ENCODE measurements at regions not wholly inside any gene's neighbourhood (a gene's known extent, or its start where the extent isn't known, plus 50 kb on each side); places are given as distances from the start of the nearest gene placed in this dataset.

DNA sequence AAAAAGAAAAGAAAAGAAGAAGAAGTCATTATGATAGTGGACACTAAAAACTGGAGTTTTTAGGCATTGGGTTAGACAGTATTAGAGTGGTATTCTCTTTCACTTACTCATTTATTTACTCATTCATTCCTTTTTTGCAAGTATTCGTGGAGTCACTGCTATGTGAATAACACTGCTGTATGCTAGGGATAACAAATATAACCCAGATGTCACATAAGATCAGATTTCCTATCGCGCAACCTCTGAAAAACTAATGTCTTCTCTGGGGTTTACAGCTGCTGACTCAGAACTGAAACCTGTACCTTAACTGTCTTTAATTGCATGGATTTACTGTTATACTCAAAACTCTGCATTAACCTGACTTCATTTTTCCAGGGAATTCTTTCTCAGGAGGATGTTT, 353.7 kb downstream of the LRIG3 start:
- Histone ChIP-seq H3K27me3 (ENCODE audit: control insufficient read depth, insufficient read depth, low read length) (no peaks in the 10 kb centered on the region), H3K36me3 (ENCODE audit: control insufficient read depth, insufficient read depth, low read length) (no peaks in the 10 kb centered on the region), H3K4me3 (ENCODE audit: low read depth, low read length) (no peak overlapping the region)
- no peak for DNase-seq (ENCODE audit: low read depth)
- TF ChIP-seq, protein P1, sequence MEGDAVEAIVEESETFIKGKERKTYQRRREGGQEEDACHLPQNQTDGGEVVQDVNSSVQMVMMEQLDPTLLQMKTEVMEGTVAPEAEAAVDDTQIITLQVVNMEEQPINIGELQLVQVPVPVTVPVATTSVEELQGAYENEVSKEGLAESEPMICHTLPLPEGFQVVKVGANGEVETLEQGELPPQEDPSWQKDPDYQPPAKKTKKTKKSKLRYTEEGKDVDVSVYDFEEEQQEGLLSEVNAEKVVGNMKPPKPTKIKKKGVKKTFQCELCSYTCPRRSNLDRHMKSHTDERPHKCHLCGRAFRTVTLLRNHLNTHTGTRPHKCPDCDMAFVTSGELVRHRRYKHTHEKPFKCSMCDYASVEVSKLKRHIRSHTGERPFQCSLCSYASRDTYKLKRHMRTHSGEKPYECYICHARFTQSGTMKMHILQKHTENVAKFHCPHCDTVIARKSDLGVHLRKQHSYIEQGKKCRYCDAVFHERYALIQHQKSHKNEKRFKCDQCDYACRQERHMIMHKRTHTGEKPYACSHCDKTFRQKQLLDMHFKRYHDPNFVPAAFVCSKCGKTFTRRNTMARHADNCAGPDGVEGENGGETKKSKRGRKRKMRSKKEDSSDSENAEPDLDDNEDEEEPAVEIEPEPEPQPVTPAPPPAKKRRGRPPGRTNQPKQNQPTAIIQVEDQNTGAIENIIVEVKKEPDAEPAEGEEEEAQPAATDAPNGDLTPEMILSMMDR (IDR thresholded peaks at IDR 0.05; ENCODE audit: insufficient read depth, low read length, poor library complexity, severe bottlenecking) = no peak

DNA sequence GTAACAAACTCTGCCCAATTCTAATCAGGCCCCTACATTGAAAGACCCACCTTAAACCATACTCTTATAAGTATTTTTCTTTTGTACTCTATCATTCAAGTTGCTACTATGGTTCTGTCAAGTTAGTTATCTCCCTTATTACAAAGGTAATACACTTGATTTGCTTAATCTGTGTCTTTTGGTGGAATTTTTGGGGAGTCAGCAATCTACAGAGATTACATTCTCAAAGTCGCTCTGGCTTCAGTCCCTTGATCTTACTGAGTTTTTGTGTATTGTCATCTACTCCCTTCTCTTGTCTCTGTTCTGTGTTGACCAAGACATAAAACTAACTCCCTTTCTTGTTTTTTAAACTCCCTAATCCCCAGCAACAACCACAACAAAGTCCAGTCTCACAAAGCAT, 353.1 kb downstream of the LRIG3 start:
- no peaks in the 10 kb centered on the region for H3K27me3 ChIP-seq (ENCODE audit: control insufficient read depth, insufficient read depth, low read length)
- H3K36me3 ChIP-seq (ENCODE audit: control insufficient read depth, insufficient read depth, low read length) = no peaks in the 10 kb centered on the region
- TF ChIP-seq, protein P1 (IDR thresholded peaks at IDR 0.05; ENCODE audit: insufficient read depth, low read length, poor library complexity, severe bottlenecking) = no peak
- DNase-seq (ENCODE audit: low read depth) = no peak
- no peak overlapping the region for H3K4me3 ChIP-seq (ENCODE audit: low read depth, low read length)

DNA sequence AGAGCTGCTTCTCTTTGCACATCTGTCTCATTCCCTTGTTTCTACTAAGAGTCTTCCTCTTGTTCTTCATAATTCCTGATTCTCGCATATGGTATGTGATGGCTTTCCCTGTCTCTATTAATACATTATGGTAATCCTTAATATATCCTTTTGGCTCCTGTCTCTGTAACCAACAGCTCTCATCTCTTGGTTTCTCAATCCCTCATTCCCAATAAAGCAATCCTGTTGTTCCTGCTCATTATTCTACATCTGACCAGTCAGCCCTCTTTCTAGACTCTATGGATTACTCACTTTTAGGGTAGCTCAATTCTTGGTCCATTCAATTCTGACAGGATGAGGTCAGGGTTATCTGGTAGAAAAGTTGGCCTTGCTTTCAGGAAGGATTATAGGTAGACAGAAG, 349.9 kb downstream of the LRIG3 start:
- DNase-seq (ENCODE audit: low read depth) = no peak
- TF ChIP-seq, protein P1 (IDR thresholded peaks at IDR 0.05; ENCODE audit: insufficient read depth, low read length, poor library complexity, severe bottlenecking) = no peak
- no peak overlapping the region for H3K4me3 ChIP-seq (ENCODE audit: low read depth, low read length)
- H3K27me3 ChIP-seq (ENCODE audit: control insufficient read depth, insufficient read depth, low read length) = no peaks in the 10 kb centered on the region
- no peaks in the 10 kb centered on the region for H3K36me3 ChIP-seq (ENCODE audit: control insufficient read depth, insufficient read depth, low read length)

DNA sequence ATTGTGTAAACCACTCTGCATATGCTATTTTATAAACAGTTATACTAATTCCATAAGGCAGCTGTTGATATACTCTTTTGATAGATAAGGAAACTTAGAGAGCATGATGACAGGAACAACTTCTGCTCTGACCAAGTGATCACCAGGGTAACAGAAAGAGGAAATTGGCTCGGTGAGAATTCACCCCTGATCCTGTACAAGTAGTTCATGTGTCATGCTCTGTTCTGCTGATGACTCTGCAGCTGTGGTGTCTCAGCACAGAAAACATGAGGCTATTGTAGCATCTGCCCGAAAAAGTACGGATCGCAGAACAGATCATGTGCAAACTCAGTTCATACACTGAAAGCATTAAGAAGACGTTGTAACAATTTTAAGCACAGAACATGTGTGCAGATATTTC, 345.0 kb downstream of the LRIG3 start:
- no peaks in the 10 kb centered on the region for H3K36me3 ChIP-seq (ENCODE audit: control insufficient read depth, insufficient read depth, low read length)
- no peaks in the 10 kb centered on the region for H3K27me3 ChIP-seq (ENCODE audit: control insufficient read depth, insufficient read depth, low read length)
- TF ChIP-seq, protein P1 (IDR thresholded peaks at IDR 0.05; ENCODE audit: insufficient read depth, low read length, poor library complexity, severe bottlenecking) = no peak
- no peak overlapping the region for H3K4me3 ChIP-seq (ENCODE audit: low read depth, low read length)
- DNase-seq (ENCODE audit: low read depth) = no peak

DNA sequence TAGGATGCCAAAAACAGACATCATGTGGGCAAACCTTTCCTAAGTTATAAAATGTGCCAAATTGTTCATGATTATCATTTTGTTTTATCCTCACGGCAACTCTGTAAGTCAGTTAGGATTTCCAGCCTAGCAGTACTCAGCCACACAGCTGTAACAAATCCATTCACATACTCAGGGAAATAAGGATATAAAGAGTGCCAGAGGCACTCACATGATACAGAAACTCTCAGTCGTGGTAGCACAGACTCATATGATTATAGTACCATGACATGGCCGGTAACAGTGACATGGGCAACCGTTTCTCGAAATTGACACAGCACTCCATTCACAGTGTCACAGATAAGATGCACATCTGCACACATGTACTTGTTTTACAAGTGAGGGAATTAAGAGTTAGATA, 344.2 kb downstream of the LRIG3 start:
- Histone ChIP-seq H3K27me3 (ENCODE audit: control insufficient read depth, insufficient read depth, low read length) (no peaks in the 10 kb centered on the region), H3K4me3 (ENCODE audit: low read depth, low read length) (no peak overlapping the region), H3K36me3 (ENCODE audit: control insufficient read depth, insufficient read depth, low read length) (no peaks in the 10 kb centered on the region)
- TF ChIP-seq, protein P1 (IDR thresholded peaks at IDR 0.05; ENCODE audit: insufficient read depth, low read length, poor library complexity, severe bottlenecking) = no peak
- no peak for DNase-seq (ENCODE audit: low read depth)

DNA sequence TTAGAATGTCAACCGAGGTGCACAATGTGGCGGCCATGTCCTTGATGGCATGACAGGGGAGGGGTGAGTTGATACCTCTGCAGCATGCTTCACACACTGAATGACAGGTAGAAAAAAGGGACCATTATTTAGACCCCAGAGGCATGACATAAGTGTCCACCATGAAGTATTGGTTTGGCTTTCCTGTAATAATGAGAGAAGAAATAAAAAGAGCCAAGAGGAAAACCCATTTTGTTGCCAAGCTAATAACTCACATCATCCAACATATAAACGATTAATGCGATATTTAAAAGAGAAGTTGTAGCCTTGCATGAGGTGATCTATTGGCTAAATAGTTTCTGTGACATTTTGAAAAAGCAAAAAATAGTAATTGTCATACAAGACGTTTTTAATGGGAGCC, 343.4 kb downstream of the LRIG3 start:
- Histone ChIP-seq H3K36me3 (ENCODE audit: control insufficient read depth, insufficient read depth, low read length) (no peaks in the 10 kb centered on the region), H3K27me3 (ENCODE audit: control insufficient read depth, insufficient read depth, low read length) (no peaks in the 10 kb centered on the region), H3K4me3 (ENCODE audit: low read depth, low read length) (no peak overlapping the region)
- TF ChIP-seq, protein P1 (IDR thresholded peaks at IDR 0.05; ENCODE audit: insufficient read depth, low read length, poor library complexity, severe bottlenecking) = no peak
- no peak for DNase-seq (ENCODE audit: low read depth)

Data from kidney epithelial cell (primary cell).